ENCODE measurements at regions not wholly inside any gene's neighbourhood (a gene's known extent, or its start where the extent isn't known, plus 50 kb on each side); places are given as distances from the start of the nearest gene placed in this dataset.

GRCh38 chr1:98420376-98421084, 241.0 kb upstream of the SNX7 start:
- no peak for FAIRE-seq

- FAIRE-seq: no peak
Observed at GRCh38 chr1:98417820-98418219, 243.7 kb upstream of the SNX7 start.

GRCh38 chr1:98410082-98410481, 251.4 kb upstream of the SNX7 start:
- FAIRE-seq: no peak

DNA sequence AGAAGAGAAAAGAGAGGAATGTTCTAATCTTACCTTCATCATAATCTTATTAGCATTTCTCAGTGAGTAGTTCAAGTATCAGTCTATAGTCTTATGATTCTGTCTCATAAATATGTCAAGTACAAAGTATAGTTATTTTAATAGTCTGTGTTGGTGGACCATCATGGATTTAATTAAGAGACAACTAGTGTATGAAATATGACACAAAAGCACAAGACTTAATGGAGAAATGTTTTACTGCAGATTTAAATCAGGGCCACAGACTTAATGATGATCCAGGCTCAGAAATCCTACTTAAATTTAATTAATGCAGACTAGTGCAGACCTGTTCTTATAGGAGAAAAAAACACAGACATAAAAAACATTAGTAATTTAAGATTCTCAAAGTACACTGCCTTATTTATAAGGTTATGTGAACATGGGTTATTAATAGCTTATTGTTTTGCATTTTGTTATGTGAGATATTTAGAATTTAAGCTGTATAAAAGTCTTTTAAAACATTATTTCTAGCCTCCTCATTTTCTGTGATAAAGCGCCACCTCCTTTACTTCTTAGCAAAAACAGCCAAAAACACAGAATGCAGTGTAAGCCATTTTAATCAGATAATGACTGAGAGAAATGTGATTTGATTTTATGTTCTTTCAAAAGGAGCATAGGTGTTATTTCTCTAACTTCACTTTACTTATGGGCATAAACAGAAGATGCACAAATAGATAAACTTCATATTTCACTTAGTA, 255.0 kb upstream of the SNX7 start:
- FAIRE-seq: no peak

DNA sequence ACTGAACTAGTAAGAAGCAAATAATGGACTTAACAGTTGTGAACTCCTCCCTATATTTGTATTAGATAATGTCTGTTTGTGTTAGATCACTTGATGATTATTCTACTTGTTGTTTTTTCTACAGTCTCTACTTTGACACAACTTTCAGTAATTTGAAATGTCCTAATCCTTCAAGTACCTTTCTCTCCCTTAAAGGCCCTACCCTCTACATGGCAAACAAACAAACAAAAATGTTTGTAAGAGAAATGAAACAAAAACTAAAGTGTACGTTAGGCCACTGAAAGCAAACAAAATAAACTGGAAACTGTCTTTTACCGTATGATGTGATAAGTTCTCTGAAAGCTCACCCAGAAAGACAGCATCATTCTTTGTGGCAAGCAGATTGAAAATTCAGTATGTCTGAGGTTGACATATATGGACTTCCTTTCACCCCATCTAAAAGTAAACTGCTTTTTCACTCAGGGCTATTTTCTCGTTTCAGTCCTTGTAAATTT, 255.9 kb upstream of the SNX7 start:
- no peak for FAIRE-seq

- FAIRE-seq: no peak
Observed at GRCh38 chr1:98404866-98405265, 256.7 kb upstream of the SNX7 start.

DNA sequence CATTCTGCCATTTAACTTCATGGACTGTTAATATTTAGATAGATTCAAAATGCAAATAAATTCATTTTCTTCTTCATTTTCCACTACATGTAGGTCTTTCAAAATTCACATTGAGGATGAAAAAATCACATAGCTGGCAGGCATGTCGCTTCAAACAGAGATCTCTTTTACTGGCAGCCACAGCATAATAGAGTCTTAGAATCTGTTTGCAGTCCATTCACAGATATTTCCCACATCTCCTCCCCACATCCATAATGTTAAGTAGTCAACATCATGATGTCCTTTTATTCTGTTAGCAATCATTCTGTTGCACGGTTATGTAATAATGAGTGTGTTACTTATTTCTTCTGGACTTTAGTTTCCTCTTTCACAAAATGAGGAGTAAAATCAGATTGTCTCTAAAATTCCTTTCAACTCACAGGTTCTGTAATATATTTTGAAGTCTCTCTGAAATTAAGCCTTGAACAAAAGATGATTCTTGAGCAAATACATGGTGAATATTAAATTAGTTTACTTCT, 257.5 kb upstream of the SNX7 start:
- FAIRE-seq: no peak

- FAIRE-seq: no peak
Observed at GRCh38 chr1:98402860-98403259, 258.7 kb upstream of the SNX7 start.

GRCh38 chr1:98400446-98400845, 261.1 kb upstream of the SNX7 start:
- FAIRE-seq: no peak

- no peak for FAIRE-seq
Observed at GRCh38 chr1:98399218-98399617, 262.3 kb upstream of the SNX7 start.

DNA sequence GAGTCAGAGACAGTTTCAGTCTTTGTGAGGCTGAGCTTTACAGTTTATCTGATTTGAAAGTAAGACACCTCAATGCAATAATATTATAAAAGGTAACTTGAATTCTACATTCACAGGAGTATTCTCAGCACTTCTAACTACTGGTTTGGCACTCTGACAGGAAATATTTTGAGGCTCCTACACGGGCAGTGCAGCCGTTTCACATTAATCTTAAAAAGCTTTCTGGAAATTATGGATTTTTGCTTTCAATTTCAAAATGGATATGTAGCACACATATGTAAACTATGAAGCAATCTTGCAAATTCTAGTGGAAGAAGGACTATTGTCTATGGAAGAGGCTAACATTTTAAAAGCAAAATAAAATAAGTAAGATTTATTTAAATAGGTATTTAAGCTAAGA, 262.9 kb upstream of the SNX7 start:
- no peak for FAIRE-seq

GRCh38 chr1:98398092-98398491, 263.4 kb upstream of the SNX7 start:
- no peak for FAIRE-seq

- no peak for FAIRE-seq
Observed at GRCh38 chr1:98393719-98394118, 267.8 kb upstream of the SNX7 start.

DNA sequence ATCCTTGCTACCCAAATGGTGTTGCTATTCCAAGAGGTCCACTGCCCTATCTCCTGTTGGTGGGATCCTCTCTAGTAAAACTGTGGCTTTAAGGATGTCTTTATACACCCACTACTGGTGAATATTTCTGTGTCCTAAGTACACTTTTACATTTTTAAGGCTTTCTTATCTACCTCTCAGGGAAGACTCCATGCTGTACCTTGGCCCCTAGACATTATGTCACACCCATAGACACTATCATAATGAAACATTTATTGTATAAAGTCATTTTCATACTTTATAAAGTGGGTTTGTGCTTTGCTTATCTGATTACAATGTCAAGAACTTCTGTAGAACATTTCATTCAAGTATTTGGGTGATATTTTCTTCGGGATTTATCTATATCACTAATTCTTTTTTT, 270.3 kb upstream of the SNX7 start:
- no peak for FAIRE-seq

GRCh38 chr1:98389809-98390208, 271.7 kb upstream of the SNX7 start:
- FAIRE-seq: no peak

GRCh38 chr1:98388441-98388840, 273.1 kb upstream of the SNX7 start:
- FAIRE-seq: no peak

DNA sequence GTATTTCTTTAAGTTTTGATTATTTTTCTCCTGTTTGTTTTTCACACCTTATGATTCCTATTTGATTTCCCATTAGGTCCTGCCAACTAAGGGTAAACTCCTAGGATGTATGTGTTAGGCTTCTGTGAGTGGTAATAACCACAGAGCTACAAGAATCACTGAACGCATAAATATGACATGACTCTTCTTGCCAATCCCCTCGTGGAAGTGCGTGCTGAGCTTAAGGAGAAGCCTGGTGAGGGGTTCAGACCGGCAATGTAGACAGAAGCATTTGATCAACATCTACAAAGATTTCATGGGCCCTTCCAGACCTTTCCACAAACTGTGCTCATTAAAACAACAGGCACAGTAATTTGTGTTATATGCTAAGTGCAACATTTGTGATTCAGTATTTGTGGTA, 273.8 kb upstream of the SNX7 start:
- FAIRE-seq: no peak

- FAIRE-seq: no peak
Observed at GRCh38 chr1:98386675-98387440, 274.7 kb upstream of the SNX7 start.

DNA sequence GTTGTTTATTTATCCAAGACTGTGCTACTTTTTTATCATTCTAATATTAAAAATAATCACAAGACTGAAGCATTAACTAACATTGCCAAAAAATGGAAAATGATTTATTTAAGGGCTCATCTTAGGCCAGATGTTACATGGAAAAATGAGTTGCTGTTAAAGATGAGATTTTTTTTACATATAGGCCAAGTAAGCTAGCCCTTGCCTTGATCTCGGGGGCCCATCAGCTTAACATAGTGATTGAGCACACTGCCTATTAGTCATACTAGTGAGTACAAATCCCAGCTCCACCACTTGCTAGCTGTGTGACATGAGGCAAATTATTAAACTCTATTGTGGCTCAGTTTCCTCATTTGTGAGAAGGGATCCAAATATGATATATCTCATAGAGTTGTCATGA, 275.9 kb upstream of the SNX7 start:
- no peak for FAIRE-seq

- no peak for FAIRE-seq
Observed at GRCh38 chr1:98384461-98385141, 276.9 kb upstream of the SNX7 start.

GRCh38 chr1:98382986-98383740, 278.4 kb upstream of the SNX7 start:
- no peak for FAIRE-seq

- no peak for FAIRE-seq
Observed at GRCh38 chr1:98382586-98382985, 278.9 kb upstream of the SNX7 start.
